HUES6 (cell line): ENCODE measurements at regions not wholly inside any gene's neighbourhood (a gene's known extent, or its start where the extent isn't known, plus 50 kb on each side); places are given as distances from the start of the nearest gene placed in this dataset.

Experiments used
- H3K27ac ChIP-seq: 2 replicates; pipeline ENCODE4 v1.7.0; 2013; ENCODE audit warnings: low read depth, mild to moderate bottlenecking, low read length, inconsistent platforms
- H3K27me3 ChIP-seq: 2 replicates; pipeline ENCODE4 v1.6.1; 2013; ENCODE audit warnings: low read length; ENCODE audit not compliant: control insufficient read depth, insufficient read depth
- H3K36me3 ChIP-seq: 2 replicates; pipeline ENCODE4 v1.6.1; 2013; ENCODE audit warnings: low read length; ENCODE audit not compliant: control insufficient read depth, insufficient read depth
- H3K4me1 ChIP-seq: 2 replicates; pipeline ENCODE4 v1.6.1; 2013; ENCODE audit warnings: low read length; ENCODE audit not compliant: control insufficient read depth, insufficient read depth
- H3K4me3 ChIP-seq: 2 replicates; pipeline ENCODE4 v1.5.1; 2013; ENCODE audit warnings: low read depth, low read length
- H3K9ac ChIP-seq: one replicate; pipeline ENCODE4 v1.6.1; 2013; ENCODE audit warnings: mild to moderate bottlenecking, low read length
- H3K9me3 ChIP-seq: 2 replicates; pipeline ENCODE4 v1.6.1; 2013; ENCODE audit warnings: low read depth, low read length; ENCODE audit not compliant: control insufficient read depth, insufficient read depth

- no peak overlapping the region for H3K9ac ChIP-seq
- no peaks in the 10 kb centered on the region for H3K9me3 ChIP-seq
- no peaks in the 10 kb centered on the region for H3K36me3 ChIP-seq
- no peak overlapping the region for H3K27ac ChIP-seq
- H3K27me3 ChIP-seq, result no peaks in the 10 kb centered on the region
- H3K4me1 ChIP-seq, result no peaks in the 10 kb centered on the region
- H3K4me3 ChIP-seq, result no peak overlapping the region
These were observed 57.6 kb upstream of the ATP11B start for GRCh38 chr3:182735672-182736071.

- Histone ChIP-seq H3K9me3 (no peaks in the 10 kb centered on the region), H3K4me3 (no peak overlapping the region), H3K36me3 (no peaks in the 10 kb centered on the region), H3K9ac (no peak overlapping the region), H3K4me1 (no peaks in the 10 kb centered on the region), H3K27ac (no peak overlapping the region), H3K27me3 (no peaks in the 10 kb centered on the region)
These were observed 55.5 kb upstream of the ATP11B start for GRCh38 chr3:182737825-182738224.

GRCh38 chr3:182738583-182739411 is 54.5 kb upstream of the ATP11B start:
- no peaks in the 10 kb centered on the region for H3K9me3 ChIP-seq
- no peaks in the 10 kb centered on the region for H3K27me3 ChIP-seq
- no peaks in the 10 kb centered on the region for H3K4me1 ChIP-seq
- no peak overlapping the region for H3K27ac ChIP-seq
- H3K4me3 ChIP-seq, result no peak overlapping the region
- no peak overlapping the region for H3K9ac ChIP-seq
- no peaks in the 10 kb centered on the region for H3K36me3 ChIP-seq

- Histone ChIP-seq H3K4me1 (no peaks in the 10 kb centered on the region), H3K9me3 (no peaks in the 10 kb centered on the region), H3K4me3 (no peak overlapping the region), H3K27me3 (no peaks in the 10 kb centered on the region), H3K36me3 (no peaks in the 10 kb centered on the region), H3K27ac (no peak overlapping the region), H3K9ac (no peak overlapping the region)
These were observed 53.7 kb upstream of the ATP11B start for GRCh38 chr3:182739619-182740018.

- Histone ChIP-seq H3K9me3 (no peaks in the 10 kb centered on the region), H3K9ac (no peak overlapping the region), H3K36me3 (no peaks in the 10 kb centered on the region), H3K4me1 (no peaks in the 10 kb centered on the region), H3K27me3 (no peaks in the 10 kb centered on the region), H3K27ac (no peak overlapping the region), H3K4me3 (no peak overlapping the region)
These were observed 52.6 kb upstream of the ATP11B start for GRCh38 chr3:182740710-182741109.

GRCh38 chr3:182741214-182741613 is 52.1 kb upstream of the ATP11B start:
- H3K4me3 ChIP-seq, result no peak overlapping the region
- H3K27ac ChIP-seq, result no peak overlapping the region
- H3K36me3 ChIP-seq, result no peaks in the 10 kb centered on the region
- H3K4me1 ChIP-seq, result no peaks in the 10 kb centered on the region
- H3K9ac ChIP-seq, result no peak overlapping the region
- H3K9me3 ChIP-seq, result no peaks in the 10 kb centered on the region
- H3K27me3 ChIP-seq, result no peaks in the 10 kb centered on the region
